Naive thymus-derived CD4-positive, alpha-beta T cell (primary cell): ENCODE measurements at regions not wholly inside any gene's neighbourhood (a gene's known extent, or its start where the extent isn't known, plus 50 kb on each side); places are given as distances from the start of the nearest gene placed in this dataset.

ENCODE experiments used
- ATAC-seq: fragments of 150-1000 bp; cut with Tn5 transposase; 2 replicates; pipeline ENCODE4 v1.10.0; 2021; ENCODE audit warnings: mild to moderate bottlenecking, moderate library complexity
- CTCF ChIA-PET: fragments of 350-600 bp; sonication (Branson Sonifier 250); formaldehyde crosslinking; loops from one replicate; lab custom pipeline; 2021; ENCODE audit warnings: antibody characterized with exemption; lab: Charles Lee
- POLR2A ChIA-PET: fragments of 350-600 bp; sonication (Branson Sonifier 250); formaldehyde crosslinking; loops from one replicate; lab custom pipeline; 2021; ENCODE audit warnings: antibody characterized with exemption, inconsistent platforms; lab: Charles Lee
- DNase-seq, 9 donors: peaks; one replicate each; pipeline versions ENCODE4 v3.0.0 to v3.0.0-alpha.2; 2020 to 2022; ENCODE audit warnings: mixed read lengths in 1 of 9
- H3K27ac ChIP-seq: one replicate; pipeline ENCODE4 v1.7.0; 2013; ENCODE audit warnings: mild to moderate bottlenecking, low read depth, low read length, moderate library complexity
- H3K27me3 ChIP-seq, 2 donors: one replicate each; pipeline ENCODE4 v1.7.0; 2013; ENCODE audit warnings: low read length in 2 of 2, mild to moderate bottlenecking in 2 of 2, moderate library complexity in 2 of 2; ENCODE audit not compliant: control insufficient read depth in 2 of 2, insufficient read depth in 2 of 2
- H3K36me3 ChIP-seq, 3 experiments: 1 replicate in 2 of 3; 2 replicates in 1 of 3; pipeline ENCODE4 v1.7.0; 2013; ENCODE audit warnings: low read length in 3 of 3, mild to moderate bottlenecking in 3 of 3, moderate library complexity in 1 of 3; ENCODE audit not compliant: insufficient read depth in 3 of 3, control insufficient read depth in 2 of 3
- H3K4me1 ChIP-seq, 2 donors: one replicate each; pipeline ENCODE4 v1.7.0; 2013; ENCODE audit warnings: low read length in 2 of 2, mild to moderate bottlenecking in 2 of 2, moderate library complexity in 1 of 2; ENCODE audit not compliant: control insufficient read depth in 2 of 2, insufficient read depth in 2 of 2
- H3K4me3 ChIP-seq: 2 replicates; pipeline ENCODE4 v1.7.0; 2013; ENCODE audit warnings: mild to moderate bottlenecking, low read length
- H3K9me3 ChIP-seq, 3 experiments: 1 replicate in 2 of 3; 2 replicates in 1 of 3; pipeline ENCODE4 v1.7.0; 2013; ENCODE audit warnings: low read length in 3 of 3; ENCODE audit not compliant: control insufficient read depth in 2 of 3
- H3K27ac Mint-ChIP-seq, 9 donors: one replicate each; pipeline ENCODE4 v1.8.0; 2020 to 2022; ENCODE audit warnings: mixed read lengths in 9 of 9, mild to moderate bottlenecking in 8 of 9, moderate library complexity in 5 of 9, inconsistent platforms in 2 of 9
- H3K27me3 Mint-ChIP-seq, 5 donors: one replicate each; pipeline ENCODE4 v1.8.0; 2021 to 2022; ENCODE audit warnings: mixed read lengths in 5 of 5, mild to moderate bottlenecking in 1 of 5
- H3K36me3 Mint-ChIP-seq, 5 donors: one replicate each; pipeline ENCODE4 v1.8.0; 2020 to 2022; ENCODE audit warnings: mixed read lengths in 5 of 5, mild to moderate bottlenecking in 3 of 5, inconsistent platforms in 1 of 5
- H3K4me1 Mint-ChIP-seq, 7 donors: one replicate each; pipeline ENCODE4 v1.8.0; 2020 to 2022; ENCODE audit warnings: mixed read lengths in 7 of 7, mild to moderate bottlenecking in 3 of 7, inconsistent platforms in 1 of 7
- H3K4me3 Mint-ChIP-seq, 10 donors: one replicate each; pipeline ENCODE4 v1.8.0; 2020 to 2022; ENCODE audit warnings: mild to moderate bottlenecking in 10 of 10, mixed read lengths in 10 of 10, moderate library complexity in 6 of 10, inconsistent platforms in 2 of 10
- H3K9me3 Mint-ChIP-seq, 11 donors: one replicate each; pipeline ENCODE4 v1.8.0; 2020 to 2022; ENCODE audit warnings: mixed read lengths in 11 of 11, mild to moderate bottlenecking in 4 of 11, inconsistent platforms in 1 of 11, moderate library complexity in 1 of 11
- intact Hi-C, 2 donors: fragments of 100-400 bp; cut with micrococcal nuclease; formaldehyde crosslinking; loops; one replicate each; pipeline ENCODE4 v1.15.1; 2023

DNA sequence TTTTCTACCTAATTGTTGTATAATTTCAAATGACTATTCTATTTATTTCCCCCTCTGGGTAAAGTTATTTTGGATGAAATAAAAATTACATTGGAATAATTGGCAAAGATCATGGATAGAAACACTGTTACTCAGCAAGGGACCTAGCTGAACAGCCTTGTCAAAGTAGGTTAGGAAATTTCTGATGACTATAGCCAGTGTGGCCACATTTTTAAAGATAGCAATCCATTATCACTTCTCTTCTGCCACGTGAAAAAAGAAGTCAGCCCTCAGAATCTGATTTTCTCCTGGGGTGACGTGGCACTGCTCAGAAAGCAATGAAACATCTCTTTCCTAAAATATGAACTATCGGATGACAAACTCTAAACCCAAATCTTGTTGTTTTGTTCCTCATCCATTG, 784.2 kb upstream of the RIOK2 start:
- peaks cover 0 to 3% (median 0%) of the 10 kb centered on the region in 11 donors for H3K9me3 Mint-ChIP-seq
- Histone ChIP-seq H3K36me3 (no peaks in the 10 kb centered on the region), H3K27ac (no peak overlapping the region), H3K27me3 (no peaks in the 10 kb centered on the region), H3K4me3 (no peak overlapping the region), H3K4me1 (no peaks in the 10 kb centered on the region), H3K9me3 (no peaks in the 10 kb centered on the region)
- ATAC-seq = no peak
- no peak for DNase-seq
- no peak overlapping the region for H3K4me3 Mint-ChIP-seq
- no peak overlapping the region for H3K27ac Mint-ChIP-seq
- no peaks in the 10 kb centered on the region for H3K36me3 Mint-ChIP-seq
- POLR2A ChIA-PET = no interaction called here
- no peaks in the 10 kb centered on the region for H3K4me1 Mint-ChIP-seq
- CTCF ChIA-PET = no interaction called here
- no peaks in the 10 kb centered on the region for H3K27me3 Mint-ChIP-seq
- intact Hi-C loops = no loop called here

DNA sequence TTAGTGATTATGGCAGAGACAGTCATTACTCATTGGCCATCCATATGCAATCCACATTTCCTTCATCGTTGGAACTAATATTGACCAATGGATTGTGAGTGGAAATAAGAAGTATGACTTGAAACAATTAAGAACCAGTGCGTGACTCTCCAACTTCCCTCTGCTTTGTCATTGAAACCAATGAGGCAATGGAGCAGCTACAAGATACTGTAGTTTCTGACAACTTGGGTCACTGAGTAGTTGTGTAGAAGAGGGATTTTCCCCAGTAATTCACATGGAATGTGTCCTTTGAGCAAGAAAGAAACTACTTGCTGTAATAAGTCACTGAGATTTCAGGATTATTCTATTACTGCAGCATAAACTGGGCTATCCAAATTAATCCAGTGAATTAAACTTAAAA, 785.3 kb upstream of the RIOK2 start:
- POLR2A ChIA-PET = no interaction called here
- Histone ChIP-seq H3K36me3 (no peaks in the 10 kb centered on the region), H3K4me1 (no peaks in the 10 kb centered on the region), H3K9me3 (no peaks in the 10 kb centered on the region), H3K27me3 (no peaks in the 10 kb centered on the region), H3K27ac (no peak overlapping the region), H3K4me3 (no peak overlapping the region)
- intact Hi-C loops = no loop called here
- ATAC-seq = no peak
- Mint-ChIP-seq H3K27me3 (no peaks in the 10 kb centered on the region), H3K36me3 (no peaks in the 10 kb centered on the region), H3K4me3 (no peak overlapping the region), H3K27ac (no peak overlapping the region), H3K4me1 (no peaks in the 10 kb centered on the region), H3K9me3 (peaks cover 0 to 4% (median 0%) of the 10 kb centered on the region in 11 donors)
- CTCF ChIA-PET = no interaction called here
- no peak for DNase-seq

DNA sequence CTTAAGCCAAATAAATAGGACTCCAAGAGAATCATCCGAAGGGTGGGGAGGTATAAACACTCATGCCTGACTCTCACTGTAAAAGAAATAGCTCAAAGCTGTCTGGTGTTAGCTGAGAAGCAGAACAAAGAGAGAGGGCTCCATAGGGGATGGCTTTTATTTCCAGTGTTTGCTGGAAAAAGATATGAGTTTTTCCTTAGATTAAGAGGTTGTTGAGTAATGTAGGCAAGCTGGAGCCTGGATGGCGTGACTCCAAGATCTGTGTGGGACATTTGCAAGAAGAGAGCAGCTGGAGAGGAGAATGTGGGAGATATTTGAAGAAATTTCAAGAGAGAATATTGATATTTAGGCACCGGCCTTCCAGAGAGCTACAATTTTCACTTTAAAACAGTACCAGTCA, 793.7 kb upstream of the RGMB start:
- CTCF ChIA-PET = no interaction called here
- Mint-ChIP-seq H3K4me3 (no peak overlapping the region), H3K9me3 (peaks cover 0 to 4% (median 0%) of the 10 kb centered on the region in 11 donors), H3K4me1 (no peaks in the 10 kb centered on the region), H3K36me3 (no peaks in the 10 kb centered on the region), H3K27ac (no peak overlapping the region), H3K27me3 (no peaks in the 10 kb centered on the region)
- Histone ChIP-seq H3K27me3 (no peaks in the 10 kb centered on the region), H3K36me3 (no peaks in the 10 kb centered on the region), H3K27ac (no peak overlapping the region), H3K4me1 (no peaks in the 10 kb centered on the region), H3K4me3 (no peak overlapping the region), H3K9me3 (no peaks in the 10 kb centered on the region)
- POLR2A ChIA-PET = no interaction called here
- no peak for ATAC-seq
- intact Hi-C loops = no loop called here
- DNase-seq = no peak

DNA sequence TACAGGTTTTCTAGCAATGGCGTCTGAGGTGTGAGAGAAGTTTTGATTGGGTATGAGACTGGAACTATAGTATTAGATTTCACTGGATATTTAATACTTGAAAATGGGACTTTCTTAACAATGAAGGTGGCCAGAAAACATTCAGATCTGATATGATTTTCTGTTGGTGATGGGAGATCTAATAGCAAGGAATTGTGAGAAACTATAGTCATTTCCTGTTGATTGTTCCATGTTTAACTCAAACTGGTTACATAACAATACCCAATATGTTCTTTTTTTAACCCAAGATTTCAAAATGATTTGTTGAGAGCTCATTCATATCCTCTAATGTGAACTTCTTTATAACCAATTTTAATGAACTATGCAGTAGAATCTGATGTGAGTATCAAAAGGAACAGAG, 793.2 kb upstream of the RGMB start:
- H3K27ac Mint-ChIP-seq = no peak overlapping the region
- no peak overlapping the region for H3K4me3 Mint-ChIP-seq
- no peaks in the 10 kb centered on the region for H3K36me3 Mint-ChIP-seq
- no peaks in the 10 kb centered on the region for H3K4me1 Mint-ChIP-seq
- Histone ChIP-seq H3K27me3 (no peaks in the 10 kb centered on the region), H3K36me3 (no peaks in the 10 kb centered on the region), H3K27ac (no peak overlapping the region), H3K9me3 (no peaks in the 10 kb centered on the region), H3K4me3 (no peak overlapping the region), H3K4me1 (no peaks in the 10 kb centered on the region)
- ChIA-PET CTCF (no interaction called here), POLR2A (no interaction called here)
- DNase-seq (no peak), ATAC-seq (no peak)
- H3K9me3 Mint-ChIP-seq = peaks cover 0 to 4% (median 0%) of the 10 kb centered on the region in 11 donors
- no peaks in the 10 kb centered on the region for H3K27me3 Mint-ChIP-seq
- intact Hi-C loops = no loop called here

DNA sequence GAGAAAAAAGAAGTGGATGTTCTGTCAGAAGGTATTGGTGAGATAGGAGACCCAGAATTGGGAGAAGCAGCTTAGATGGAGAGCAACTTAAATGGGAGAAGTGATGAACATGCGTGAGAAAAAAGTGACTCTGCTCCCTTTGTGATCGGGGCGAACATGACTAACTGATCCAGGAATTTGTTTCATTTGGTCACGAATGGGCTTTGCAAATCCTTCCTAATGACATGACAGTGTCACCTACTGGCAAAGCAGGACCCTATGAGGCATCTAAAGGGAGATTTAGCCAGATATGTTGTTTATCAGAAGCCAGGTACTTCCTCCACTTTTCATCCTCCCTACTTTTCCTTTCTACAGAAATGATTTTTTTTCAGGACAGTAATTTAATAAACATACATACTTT, 787.4 kb upstream of the RGMB start:
- no peaks in the 10 kb centered on the region for H3K4me1 Mint-ChIP-seq
- H3K4me3 Mint-ChIP-seq = no peak overlapping the region
- no peaks in the 10 kb centered on the region for H3K36me3 Mint-ChIP-seq
- intact Hi-C loops = no loop called here
- Histone ChIP-seq H3K9me3 (no peaks in the 10 kb centered on the region), H3K36me3 (no peaks in the 10 kb centered on the region), H3K27ac (no peak overlapping the region), H3K4me3 (no peak overlapping the region), H3K27me3 (no peaks in the 10 kb centered on the region), H3K4me1 (no peaks in the 10 kb centered on the region)
- ATAC-seq (no peak), DNase-seq (no peak)
- ChIA-PET CTCF (no interaction called here), POLR2A (no interaction called here)
- H3K27ac Mint-ChIP-seq = no peak overlapping the region
- peaks cover 0 to 3% (median 0%) of the 10 kb centered on the region in 5 donors for H3K27me3 Mint-ChIP-seq
- peaks cover 0 to 6% (median 3%) of the 10 kb centered on the region in 11 donors for H3K9me3 Mint-ChIP-seq

DNA sequence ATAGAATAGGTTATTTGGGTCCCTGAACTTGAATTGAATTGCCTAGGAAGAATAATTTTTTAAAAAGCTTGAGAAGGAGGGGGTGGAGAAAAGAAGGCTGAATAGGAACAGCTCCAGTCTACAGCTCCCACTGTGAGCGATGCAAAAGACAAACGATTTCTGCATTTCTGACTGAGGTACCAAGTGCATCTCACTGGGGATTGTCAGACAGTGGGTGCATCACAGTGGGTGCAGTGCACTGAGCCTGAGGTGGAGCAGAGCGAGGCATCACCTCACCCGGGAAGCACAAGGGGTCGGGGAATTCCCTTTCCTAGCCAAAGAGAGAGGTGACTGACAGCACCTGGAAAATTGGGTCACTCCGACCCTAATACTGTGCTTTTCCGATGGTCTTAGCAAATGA, 782.2 kb upstream of the RGMB start:
- H3K4me3 Mint-ChIP-seq = no peak overlapping the region
- H3K36me3 Mint-ChIP-seq = peaks cover 0 to 3% (median 0%) of the 10 kb centered on the region in 5 donors
- ChIA-PET CTCF (no interaction called here), POLR2A (no interaction called here)
- H3K4me1 Mint-ChIP-seq = no peaks in the 10 kb centered on the region
- Histone ChIP-seq H3K36me3 (no peaks in the 10 kb centered on the region), H3K27me3 (no peaks in the 10 kb centered on the region), H3K4me3 (no peak overlapping the region), H3K27ac (no peak overlapping the region), H3K9me3 (no peaks in the 10 kb centered on the region), H3K4me1 (no peaks in the 10 kb centered on the region)
- H3K27me3 Mint-ChIP-seq = peaks cover 0 to 7% (median 0%) of the 10 kb centered on the region in 5 donors
- H3K27ac Mint-ChIP-seq = no peak overlapping the region
- peaks cover 3 to 20% (median 8%) of the 10 kb centered on the region in 11 donors for H3K9me3 Mint-ChIP-seq
- DNase-seq = no peak
- ATAC-seq = no peak
- intact Hi-C loops = no loop called here

DNA sequence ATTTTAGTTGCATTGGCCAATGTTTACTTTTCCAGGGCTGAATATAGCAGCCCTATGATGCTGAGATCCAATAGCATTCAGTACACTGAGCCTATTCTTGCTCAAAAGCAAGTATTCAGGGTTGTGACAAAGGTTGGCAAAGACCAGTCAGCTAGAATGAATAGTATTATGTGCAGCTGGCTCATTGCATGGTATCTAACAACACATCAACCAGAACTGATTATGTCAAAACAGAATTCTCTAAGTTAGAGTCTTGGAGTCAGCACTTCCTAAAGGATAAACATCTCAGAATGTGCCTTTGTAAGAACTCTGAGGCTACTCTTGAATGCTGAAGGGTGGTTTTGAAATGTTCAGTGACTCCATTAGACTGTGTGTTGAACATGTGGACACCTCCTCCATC, 774.5 kb upstream of the RGMB start:
- Mint-ChIP-seq H3K36me3 (peaks cover 0 to 3% (median 0%) of the 10 kb centered on the region in 5 donors), H3K27ac (no peak overlapping the region), H3K4me3 (no peak overlapping the region), H3K27me3 (peaks cover 0 to 3% (median 0%) of the 10 kb centered on the region in 5 donors), H3K9me3 (peaks cover 0 to 16% (median 4%) of the 10 kb centered on the region in 11 donors), H3K4me1 (no peaks in the 10 kb centered on the region)
- DNase-seq (no peak), ATAC-seq (no peak)
- POLR2A ChIA-PET = no interaction called here
- no peaks in the 10 kb centered on the region for H3K4me1 ChIP-seq
- no peaks in the 10 kb centered on the region for H3K36me3 ChIP-seq
- CTCF ChIA-PET = no interaction called here
- no peak overlapping the region for H3K4me3 ChIP-seq
- intact Hi-C loops = no loop called here
- no peak overlapping the region for H3K27ac ChIP-seq
- H3K27me3 ChIP-seq = no peaks in the 10 kb centered on the region
- no peaks in the 10 kb centered on the region for H3K9me3 ChIP-seq
